ENCODE measurements at regions not wholly inside any gene's neighbourhood (a gene's known extent, or its start where the extent isn't known, plus 50 kb on each side); places are given as distances from the start of the nearest gene placed in this dataset.
"Not testable (repeated sequence)": the region's sequence is repeated elsewhere in the genome, so short reads cannot be mapped to it uniquely, and the experiment has no call there.

DNA sequence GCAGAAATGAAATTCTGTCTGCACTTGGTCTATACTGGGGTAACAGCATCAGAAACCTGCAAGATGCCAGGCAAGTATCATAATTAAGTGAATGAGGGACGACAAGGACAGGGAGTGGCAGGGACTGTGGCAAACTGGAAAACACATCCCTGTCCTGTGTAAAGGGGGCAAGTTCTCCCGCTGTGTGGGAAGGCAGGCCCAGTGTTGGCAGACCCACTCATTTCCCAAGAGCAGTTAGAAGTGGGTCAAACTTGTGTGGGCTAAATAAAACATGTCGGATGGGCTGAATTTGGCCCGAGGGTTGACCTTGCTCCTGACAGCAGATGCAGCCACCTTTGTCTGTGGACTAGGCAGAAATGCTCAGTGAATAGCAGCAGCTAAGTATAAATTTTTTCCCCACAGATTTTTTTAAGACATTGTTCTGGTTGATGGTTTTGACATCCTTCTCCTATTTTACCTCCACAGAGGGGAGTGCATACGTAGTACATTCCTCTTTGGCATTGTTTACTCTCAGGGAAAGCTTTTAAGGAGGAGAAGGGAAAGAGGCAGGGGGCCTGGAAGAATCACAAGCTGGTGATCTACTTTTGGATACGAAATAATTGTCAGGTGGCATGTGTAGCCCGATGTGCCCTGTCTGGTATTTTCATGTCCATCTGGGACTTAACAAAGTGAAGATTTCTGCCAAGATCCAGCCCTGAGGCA is 72.6 kb upstream of the SEC22B start:
- TF ChIP-seq, protein P1, sequence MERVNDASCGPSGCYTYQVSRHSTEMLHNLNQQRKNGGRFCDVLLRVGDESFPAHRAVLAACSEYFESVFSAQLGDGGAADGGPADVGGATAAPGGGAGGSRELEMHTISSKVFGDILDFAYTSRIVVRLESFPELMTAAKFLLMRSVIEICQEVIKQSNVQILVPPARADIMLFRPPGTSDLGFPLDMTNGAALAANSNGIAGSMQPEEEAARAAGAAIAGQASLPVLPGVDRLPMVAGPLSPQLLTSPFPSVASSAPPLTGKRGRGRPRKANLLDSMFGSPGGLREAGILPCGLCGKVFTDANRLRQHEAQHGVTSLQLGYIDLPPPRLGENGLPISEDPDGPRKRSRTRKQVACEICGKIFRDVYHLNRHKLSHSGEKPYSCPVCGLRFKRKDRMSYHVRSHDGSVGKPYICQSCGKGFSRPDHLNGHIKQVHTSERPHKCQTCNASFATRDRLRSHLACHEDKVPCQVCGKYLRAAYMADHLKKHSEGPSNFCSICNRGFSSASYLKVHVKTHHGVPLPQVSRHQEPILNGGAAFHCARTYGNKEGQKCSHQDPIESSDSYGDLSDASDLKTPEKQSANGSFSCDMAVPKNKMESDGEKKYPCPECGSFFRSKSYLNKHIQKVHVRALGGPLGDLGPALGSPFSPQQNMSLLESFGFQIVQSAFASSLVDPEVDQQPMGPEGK (CRISPR knock-in tag; IDR thresholded peaks at IDR 0.05; ENCODE audit: borderline replicate concordance), result not testable (repeated sequence)
- not testable (repeated sequence) for TF ChIP-seq ZFP30 (CRISPR knock-in tag; IDR thresholded peaks at IDR 0.05); TOX (CRISPR knock-in tag; IDR thresholded peaks at IDR 0.05; ENCODE audit: borderline replicate concordance)

Data from SK-N-SH treated with all-trans-retinoic acid at 6 μM for 48 hours (cell line).